Kidney (tissue), 13 donors: ENCODE measurements at regions not wholly inside any gene's neighbourhood (a gene's known extent, or its start where the extent isn't known, plus 50 kb on each side); places are given as distances from the start of the nearest gene placed in this dataset.
"Not testable (repeated sequence)": the region's sequence is repeated elsewhere in the genome, so short reads cannot be mapped to it uniquely, and the experiment has no call there.

Experiments
- DNase-seq, 5 donors: peaks; one replicate each; pipeline ENCODE4 v3.0.0-alpha.2; 2013 to 2020
- FAIRE-seq: peaks from 2 replicates; lab custom pipeline; 2012; peaks lifted over from hg19 to GRCh38; lab: Jason Lieb, UNC
- H3K27ac ChIP-seq, 2 donors: one replicate each; pipeline ENCODE4 v1.7.0; 2013; ENCODE audit warnings: low read depth in 2 of 2, low read length in 2 of 2, inconsistent platforms in 1 of 2
- H3K27me3 ChIP-seq: one replicate; pipeline ENCODE4 v1.7.1; 2013; ENCODE audit warnings: low read length, inconsistent platforms; ENCODE audit not compliant: control insufficient read depth, insufficient read depth
- H3K36me3 ChIP-seq, 3 donors: one replicate each; pipeline versions ENCODE4 v1.7.0 to v1.7.1; 2013; ENCODE audit warnings: low read length in 3 of 3, control low read depth in 1 of 3, inconsistent platforms in 1 of 3; ENCODE audit not compliant: insufficient read depth in 3 of 3, control insufficient read depth in 2 of 3
- H3K4me1 ChIP-seq, 3 donors: one replicate each; pipeline versions ENCODE4 v1.7.0 to v1.7.1; 2013; ENCODE audit warnings: low read length in 3 of 3, inconsistent platforms in 1 of 3, low read depth in 1 of 3; ENCODE audit not compliant: control insufficient read depth in 2 of 3, insufficient read depth in 2 of 3
- H3K4me3 ChIP-seq, 3 donors: one replicate each; pipeline versions ENCODE4 v1.7.0 to v1.8.1; 2013; ENCODE audit warnings: low read length in 3 of 3, control low read depth in 1 of 3, inconsistent platforms in 1 of 3
- H3K9ac ChIP-seq, 3 donors: one replicate each; pipeline versions ENCODE4 v1.7.0 to v1.7.1; 2013; ENCODE audit warnings: low read length in 3 of 3, control low read depth in 1 of 3, inconsistent platforms in 1 of 3
- H3K9me3 ChIP-seq, 3 donors: one replicate each; pipeline versions ENCODE4 v1.7.0 to v1.7.1; 2013; ENCODE audit warnings: low read length in 3 of 3, control low read depth in 1 of 3, inconsistent platforms in 1 of 3; ENCODE audit not compliant: control insufficient read depth in 2 of 3, insufficient read depth in 1 of 3
- intact Hi-C: fragments of 100-400 bp; cut with DNase I; formaldehyde crosslinking; loops from one replicate; pipeline ENCODE4 v1.11.1; 2022
- TF ChIP-seq, protein P1 (sequence below): IDR thresholded peaks from 3 replicates; pipeline ENCODE4 v1.5.1; 2012; ENCODE audit warnings: mild to moderate bottlenecking, moderate library complexity, borderline replicate concordance; ENCODE audit not compliant: insufficient read depth; ENCODE audit errors: extremely low read depth
- donor health status: control.
- donor health status: control.
- donor health status: control.
- donor health status: control.
- donor health status: control.
- donor health status: DM: yes; HTN: yes; CAD: no.
- donor health status: Normal renal cell carcinoma (clear cell type).

DNA sequence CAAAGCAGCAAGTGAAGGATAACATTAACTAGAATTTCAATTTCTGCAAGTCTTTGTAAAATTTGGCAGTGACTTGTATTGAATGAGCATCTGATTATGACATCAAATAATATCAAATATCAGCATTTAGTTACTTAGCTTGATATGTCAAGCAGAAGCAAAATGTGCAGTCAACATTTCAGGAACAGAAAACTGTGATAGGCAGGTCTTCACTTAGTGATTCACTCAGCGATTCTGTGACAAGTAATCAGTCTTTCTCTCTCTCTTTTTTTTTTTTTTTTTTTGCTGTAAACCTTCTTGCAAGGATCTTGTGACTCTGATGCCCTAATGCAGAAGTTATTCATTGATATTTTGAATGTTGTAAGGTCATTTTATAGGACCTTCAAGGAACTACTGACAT, 307.1 kb downstream of the MTERF1 start:
- TF ChIP-seq, protein P1, sequence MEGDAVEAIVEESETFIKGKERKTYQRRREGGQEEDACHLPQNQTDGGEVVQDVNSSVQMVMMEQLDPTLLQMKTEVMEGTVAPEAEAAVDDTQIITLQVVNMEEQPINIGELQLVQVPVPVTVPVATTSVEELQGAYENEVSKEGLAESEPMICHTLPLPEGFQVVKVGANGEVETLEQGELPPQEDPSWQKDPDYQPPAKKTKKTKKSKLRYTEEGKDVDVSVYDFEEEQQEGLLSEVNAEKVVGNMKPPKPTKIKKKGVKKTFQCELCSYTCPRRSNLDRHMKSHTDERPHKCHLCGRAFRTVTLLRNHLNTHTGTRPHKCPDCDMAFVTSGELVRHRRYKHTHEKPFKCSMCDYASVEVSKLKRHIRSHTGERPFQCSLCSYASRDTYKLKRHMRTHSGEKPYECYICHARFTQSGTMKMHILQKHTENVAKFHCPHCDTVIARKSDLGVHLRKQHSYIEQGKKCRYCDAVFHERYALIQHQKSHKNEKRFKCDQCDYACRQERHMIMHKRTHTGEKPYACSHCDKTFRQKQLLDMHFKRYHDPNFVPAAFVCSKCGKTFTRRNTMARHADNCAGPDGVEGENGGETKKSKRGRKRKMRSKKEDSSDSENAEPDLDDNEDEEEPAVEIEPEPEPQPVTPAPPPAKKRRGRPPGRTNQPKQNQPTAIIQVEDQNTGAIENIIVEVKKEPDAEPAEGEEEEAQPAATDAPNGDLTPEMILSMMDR, result no peak
- no peak for DNase-seq
- Histone ChIP-seq H3K36me3 (no peaks in the 10 kb centered on the region), H3K27me3 (no peaks in the 10 kb centered on the region), H3K27ac (no peak overlapping the region), H3K4me1 (no peaks in the 10 kb centered on the region), H3K9ac (no peak overlapping the region), H3K9me3 (no peaks in the 10 kb centered on the region), H3K4me3 (no peak overlapping the region)
- no peak for FAIRE-seq
- intact Hi-C loops, result no loop called here

DNA sequence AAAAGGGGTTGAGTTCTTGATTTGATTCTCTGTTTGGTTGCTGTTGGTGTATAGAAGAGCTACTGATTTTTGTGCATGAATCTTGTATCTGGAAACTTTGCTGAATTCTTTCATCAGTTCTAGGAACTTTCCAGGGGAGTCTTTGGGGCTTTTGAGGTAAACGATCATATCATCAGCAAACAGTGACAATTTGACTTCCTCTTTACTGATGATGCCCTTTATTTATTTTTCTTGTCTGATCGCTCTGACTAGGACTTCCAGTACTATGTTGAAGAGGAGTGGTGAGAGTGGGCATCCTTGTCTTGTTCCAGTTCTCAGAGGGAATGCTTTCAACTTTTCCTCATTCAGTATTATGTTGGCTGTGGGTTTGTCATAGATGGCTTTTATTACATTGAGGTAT, 304.0 kb downstream of the MTERF1 start:
- H3K4me3 ChIP-seq, intact Hi-C loops, FAIRE-seq, H3K9me3 ChIP-seq, H3K4me1 ChIP-seq, H3K27ac ChIP-seq, H3K9ac ChIP-seq, H3K36me3 ChIP-seq, DNase-seq, H3K27me3 ChIP-seq: not testable (repeated sequence)

DNA sequence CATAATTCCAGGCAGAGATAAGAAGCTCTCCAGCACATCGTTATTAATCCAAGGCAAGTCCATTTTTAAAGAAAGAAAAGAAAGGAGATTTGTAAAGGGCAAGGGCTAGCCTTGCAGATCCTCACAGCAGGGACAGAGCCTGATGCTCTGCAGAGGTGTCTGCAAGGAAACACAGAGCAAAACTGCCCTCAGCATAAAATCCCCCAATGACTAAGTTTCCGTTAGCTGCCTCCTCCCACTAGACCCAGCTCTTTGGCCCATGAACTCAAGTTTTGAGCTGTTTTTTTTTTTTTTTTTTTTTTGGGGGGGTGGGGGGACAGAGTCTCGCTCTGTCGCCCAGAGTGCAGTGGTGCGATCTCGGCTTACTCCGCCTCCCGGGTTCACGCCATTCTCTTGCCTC, 300.7 kb downstream of the MTERF1 start:
- no peaks in the 10 kb centered on the region for H3K36me3 ChIP-seq
- no peaks in the 10 kb centered on the region for H3K27me3 ChIP-seq
- intact Hi-C loops, result no loop called here
- no peak overlapping the region for H3K27ac ChIP-seq
- FAIRE-seq, result no peak
- H3K4me3 ChIP-seq, result no peak overlapping the region
- no peak for DNase-seq
- no peak overlapping the region for H3K9ac ChIP-seq
- no peaks in the 10 kb centered on the region for H3K4me1 ChIP-seq
- H3K9me3 ChIP-seq, result no peaks in the 10 kb centered on the region
- TF ChIP-seq, protein P1, result no peak

DNA sequence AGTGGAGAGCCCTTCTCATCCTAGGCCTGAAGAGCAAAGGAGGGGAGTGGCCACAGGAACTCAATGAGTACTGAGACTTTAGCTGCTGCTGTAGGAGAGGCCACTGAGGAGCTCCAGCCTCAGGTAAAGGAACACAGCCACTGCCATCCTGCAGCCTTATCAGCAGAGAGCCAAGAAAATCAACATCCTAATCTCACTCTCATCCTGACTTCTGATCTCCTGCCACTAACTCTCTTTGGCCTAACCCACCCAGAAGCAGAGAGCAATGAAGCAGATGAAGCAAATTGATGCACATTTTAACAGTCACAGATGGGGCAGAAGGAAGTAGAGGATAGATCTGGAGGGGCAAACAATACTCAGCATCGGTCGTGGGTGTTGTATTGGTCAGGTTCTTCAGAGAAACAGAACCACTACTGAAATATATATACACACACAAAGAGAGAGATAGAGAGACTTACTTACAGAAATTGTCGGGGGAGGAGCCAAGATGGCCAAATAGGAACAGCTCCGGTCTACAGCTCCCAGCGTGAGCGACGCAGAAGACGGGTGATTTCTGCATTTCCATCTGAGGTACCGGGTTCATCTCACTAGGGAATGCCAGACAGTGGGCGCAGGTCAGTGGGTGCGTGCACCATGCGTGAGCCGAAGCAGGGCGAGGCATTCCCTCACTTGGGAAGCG, 297.6 kb downstream of the MTERF1 start:
- FAIRE-seq (no peak), DNase-seq (no peak)
- H3K9me3 ChIP-seq, result no peaks in the 10 kb centered on the region
- H3K27me3 ChIP-seq, result no peaks in the 10 kb centered on the region
- H3K4me1 ChIP-seq, result no peaks in the 10 kb centered on the region
- intact Hi-C loops, result no loop called here
- no peak overlapping the region for H3K4me3 ChIP-seq
- TF ChIP-seq, protein P1, result no peak
- H3K36me3 ChIP-seq, result no peaks in the 10 kb centered on the region
- no peak overlapping the region for H3K27ac ChIP-seq
- no peak overlapping the region for H3K9ac ChIP-seq
